HEK293 (cell line): ENCODE measurements at regions not wholly inside any gene's neighbourhood (a gene's known extent, or its start where the extent isn't known, plus 50 kb on each side); places are given as distances from the start of the nearest gene placed in this dataset.

Experiments used
- CTCF ChIA-PET: fragments of 350-600 bp; formaldehyde crosslinking; extraction: SDS; loops from one replicate; lab custom pipeline; 2021; ENCODE audit warnings: antibody characterized with exemption; lab: Yijun Ruan, JAX
- POLR2A ChIA-PET: fragments of 300-600 bp; formaldehyde crosslinking; extraction: SDS; loops from one replicate; lab custom pipeline; 2020; ENCODE audit warnings: antibody characterized with exemption, inconsistent platforms; lab: Yijun Ruan, JAX
- H3K27ac ChIP-seq: fragments of 200-500 bp; sonication (Bioruptor generic); 2 replicates; pipeline ENCODE4 v1.5.1; 2014; ENCODE audit warnings: low read depth, low read length, control low read depth, inconsistent platforms; ENCODE audit errors: extremely low read depth
- H3K36me3 ChIP-seq, 2 experiments: fragments of 200-500 bp in 1 of 2; sonication (Bioruptor generic) in 1 of 2; 1 replicate in 1 of 2; 2 replicates in 1 of 2; pipeline ENCODE4 v1.5.1; 2014 to 2017; ENCODE audit warnings: inconsistent platforms in 2 of 2, low read length in 2 of 2; ENCODE audit not compliant: control insufficient read depth in 2 of 2, insufficient read depth in 1 of 2
- H3K4me1 ChIP-seq: fragments of 200-500 bp; sonication (Bioruptor generic); 2 replicates; pipeline ENCODE4 v1.5.1; 2014; ENCODE audit warnings: mild to moderate bottlenecking, low read length, inconsistent platforms; ENCODE audit not compliant: control insufficient read depth, insufficient read depth
- H3K4me3 ChIP-seq: 2 replicates; pipeline ENCODE4 v1.5.1; 2011; ENCODE audit warnings: low read depth, mild to moderate bottlenecking, control low read depth, low read length, moderate library complexity
- H3K9me3 ChIP-seq: fragments of 200-500 bp; sonication (Bioruptor generic); 2 replicates; pipeline ENCODE4 v1.5.1; 2014; ENCODE audit warnings: low read depth, low read length, inconsistent platforms; ENCODE audit not compliant: control insufficient read depth, insufficient read depth
- GLIS1 ChIP-seq: fragments of 450-650 bp; formaldehyde crosslinking; IDR thresholded peaks from 2 replicates; pipeline ENCODE4 v1.5.1; 2016; ENCODE audit warnings: missing biosample characterization, missing genetic modification characterization
- GLIS2 ChIP-seq: fragments of 450-650 bp; formaldehyde crosslinking; IDR thresholded peaks from 2 replicates; pipeline ENCODE4 v1.5.1; 2016; ENCODE audit warnings: missing biosample characterization, missing genetic modification characterization
- ZSCAN18 ChIP-seq: fragments of 450-650 bp; formaldehyde crosslinking; IDR thresholded peaks from 2 replicates; pipeline ENCODE4 v1.5.1; 2016; ENCODE audit warnings: missing biosample characterization, missing genetic modification characterization
- TF ChIP-seq, protein P1 (sequence below): fragments of 450-650 bp; formaldehyde crosslinking; IDR thresholded peaks from 2 replicates; pipeline ENCODE4 v1.5.1; 2016; ENCODE audit warnings: missing biosample characterization, missing genetic modification characterization
- TF ChIP-seq, protein P2 (sequence below): fragments of 450-650 bp; formaldehyde crosslinking; IDR thresholded peaks from 2 replicates; pipeline ENCODE4 v1.5.1; 2017; ENCODE audit warnings: missing biosample characterization, missing genetic modification characterization
- TF ChIP-seq, protein P3 (sequence below): fragments of 450-650 bp; formaldehyde crosslinking; optimal IDR thresholded peaks from 2 replicates; pipeline ENCODE3; 2016; ENCODE audit warnings: missing biosample characterization, mild to moderate bottlenecking, missing genetic modification characterization

DNA sequence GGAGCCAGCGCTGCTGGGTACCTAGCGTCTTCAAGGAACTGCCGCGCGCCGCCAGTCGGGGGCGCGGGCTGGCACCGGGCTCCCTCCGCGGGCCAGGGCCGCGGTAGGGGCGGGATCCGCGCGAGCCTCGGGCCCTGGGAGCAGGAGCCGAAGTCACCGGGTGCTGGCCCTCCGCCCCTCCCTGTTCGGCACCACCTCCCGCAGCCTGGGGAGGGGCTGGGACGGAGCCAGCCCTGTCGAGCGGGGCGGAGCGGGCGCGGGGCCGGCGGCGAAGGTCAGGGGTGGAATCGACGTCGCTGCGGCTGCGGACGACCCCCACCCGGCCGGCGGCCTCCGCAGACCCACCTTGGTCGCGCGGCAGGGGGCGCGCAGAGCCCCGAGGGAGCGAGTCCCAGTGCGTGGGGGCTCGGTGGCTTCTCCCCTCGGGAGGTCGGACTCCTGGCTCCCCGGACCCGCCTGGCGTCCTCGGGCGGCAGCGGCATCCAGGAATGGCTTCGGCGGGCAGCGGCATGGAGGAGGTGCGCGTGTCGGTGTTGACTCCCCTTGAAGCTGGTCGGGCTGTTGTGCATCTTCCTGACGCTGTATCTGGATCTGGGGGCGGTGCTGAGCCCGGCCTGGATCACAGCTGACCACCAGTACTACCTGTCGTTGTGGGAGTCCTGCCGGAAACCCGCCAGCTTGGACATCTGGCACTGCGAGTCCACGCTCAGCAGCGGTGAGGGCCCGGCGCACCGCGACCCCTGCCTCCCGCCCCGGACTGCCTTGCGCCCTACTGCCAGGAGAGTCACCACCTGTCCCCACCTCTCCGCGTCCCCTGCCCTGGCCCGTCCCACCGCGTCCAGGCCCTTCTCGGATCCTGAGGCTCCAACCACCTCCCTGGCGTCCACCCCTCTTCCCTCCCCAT, 50.5 kb upstream of the FAM47C start:
- TF ChIP-seq GLIS1 (peak; percentile 38; the same call in 1 of the 2 replicates), ZSCAN18 (no peak), GLIS2 (tag by site-specific recombination) (0 out of 2 replicates have a peak, but pooled peaks have one; percentile 12)
- TF ChIP-seq, protein P1, sequence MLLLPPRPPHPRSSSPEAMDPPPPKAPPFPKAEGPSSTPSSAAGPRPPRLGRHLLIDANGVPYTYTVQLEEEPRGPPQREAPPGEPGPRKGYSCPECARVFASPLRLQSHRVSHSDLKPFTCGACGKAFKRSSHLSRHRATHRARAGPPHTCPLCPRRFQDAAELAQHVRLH (tag by site-specific recombination) = no peak
- TF ChIP-seq, protein P2, sequence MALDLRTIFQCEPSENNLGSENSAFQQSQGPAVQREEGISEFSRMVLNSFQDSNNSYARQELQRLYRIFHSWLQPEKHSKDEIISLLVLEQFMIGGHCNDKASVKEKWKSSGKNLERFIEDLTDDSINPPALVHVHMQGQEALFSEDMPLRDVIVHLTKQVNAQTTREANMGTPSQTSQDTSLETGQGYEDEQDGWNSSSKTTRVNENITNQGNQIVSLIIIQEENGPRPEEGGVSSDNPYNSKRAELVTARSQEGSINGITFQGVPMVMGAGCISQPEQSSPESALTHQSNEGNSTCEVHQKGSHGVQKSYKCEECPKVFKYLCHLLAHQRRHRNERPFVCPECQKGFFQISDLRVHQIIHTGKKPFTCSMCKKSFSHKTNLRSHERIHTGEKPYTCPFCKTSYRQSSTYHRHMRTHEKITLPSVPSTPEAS (tag by site-specific recombination) = no peak
- TF ChIP-seq, protein P3, sequence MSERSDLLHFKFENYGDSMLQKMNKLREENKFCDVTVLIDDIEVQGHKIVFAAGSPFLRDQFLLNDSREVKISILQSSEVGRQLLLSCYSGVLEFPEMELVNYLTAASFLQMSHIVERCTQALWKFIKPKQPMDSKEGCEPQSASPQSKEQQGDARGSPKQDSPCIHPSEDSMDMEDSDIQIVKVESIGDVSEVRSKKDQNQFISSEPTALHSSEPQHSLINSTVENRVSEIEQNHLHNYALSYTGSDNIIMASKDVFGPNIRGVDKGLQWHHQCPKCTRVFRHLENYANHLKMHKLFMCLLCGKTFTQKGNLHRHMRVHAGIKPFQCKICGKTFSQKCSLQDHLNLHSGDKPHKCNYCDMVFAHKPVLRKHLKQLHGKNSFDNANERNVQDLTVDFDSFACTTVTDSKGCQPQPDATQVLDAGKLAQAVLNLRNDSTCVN (tag by site-specific recombination) = peak; percentile 14
- ChIA-PET CTCF (no interaction called here), POLR2A (no interaction called here)
- Histone ChIP-seq H3K4me1 (no peaks in the 10 kb centered on the region), H3K9me3 (no peaks in the 10 kb centered on the region), H3K36me3 (no peaks in the 10 kb centered on the region), H3K4me3 (peak overlapping the region; percentile 40), H3K27ac (no peak overlapping the region)
